HepG2 (cell line): ENCODE measurements at regions not wholly inside any gene's neighbourhood (a gene's known extent, or its start where the extent isn't known, plus 50 kb on each side); places are given as distances from the start of the nearest gene placed in this dataset.

Source experiments
- AHR ChIP-seq: IDR thresholded peaks from 2 replicates; pipeline ENCODE4 v1.6.1; 2018; ENCODE audit warnings: missing genetic modification reagents, missing compliant biosample characterization
- ATF7 ChIP-seq, 2 experiments: fragments of 450-650 bp in 1 of 2; sonication (generic) in 1 of 2; formaldehyde crosslinking in 1 of 2; IDR thresholded peaks; 2 replicates each; pipeline versions ENCODE4 v1.4.0 to v1.6.1; 2016 to 2020; ENCODE audit warnings: antibody characterized with exemption in 1 of 2, mild to moderate bottlenecking in 1 of 2, missing genetic modification reagents in 1 of 2
- DZIP1 ChIP-seq: sonication (generic); formaldehyde crosslinking; IDR thresholded peaks from 2 replicates; pipeline ENCODE4 v1.5.0; 2020; ENCODE audit warnings: mild to moderate bottlenecking, missing genetic modification reagents
- KLF16 ChIP-seq, 2 experiments: sonication (generic) in 1 of 2; formaldehyde crosslinking in 1 of 2; IDR thresholded peaks; 2 replicates each; pipeline versions ENCODE4 v1.6.1 to v1.8.0; 2016 to 2023; ENCODE audit warnings: missing genetic modification reagents in 2 of 2, missing compliant biosample characterization in 1 of 2
- MTF2 ChIP-seq: sonication (generic); formaldehyde crosslinking; IDR thresholded peaks from 2 replicates; pipeline ENCODE4 v1.5.0; 2020; ENCODE audit warnings: missing genetic modification reagents, borderline replicate concordance
- ZNF703 ChIP-seq: sonication (generic); formaldehyde crosslinking; IDR thresholded peaks from 2 replicates; pipeline ENCODE4 v1.5.1; 2020; ENCODE audit warnings: missing genetic modification reagents, mild to moderate bottlenecking, moderate library complexity, borderline replicate concordance
- TF ChIP-seq, protein P1 (sequence below): sonication (generic); formaldehyde crosslinking; IDR thresholded peaks from 2 replicates; pipeline ENCODE4 v1.4.0; 2020; ENCODE audit warnings: missing genetic modification reagents

DNA sequence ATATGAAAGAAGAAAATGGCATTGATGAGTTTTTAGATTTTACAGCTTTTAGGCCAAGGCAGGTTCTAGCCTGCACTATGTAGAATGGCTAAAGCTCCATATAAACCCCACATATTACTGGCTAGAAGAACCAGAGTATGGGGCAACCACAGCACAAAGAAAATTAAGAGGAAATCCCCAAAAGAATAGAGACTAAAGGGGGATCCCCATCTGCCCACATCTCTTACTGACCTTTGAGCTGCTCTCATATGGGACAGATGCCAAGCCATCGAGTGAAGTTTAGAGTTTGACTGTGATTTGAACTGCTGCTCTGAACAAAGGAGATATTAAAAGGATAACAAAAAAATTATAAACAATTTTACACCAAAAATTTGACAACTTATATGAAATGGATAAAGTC is 102.2 kb upstream of the HAO2 start (continued):
- TF ChIP-seq, protein P1, sequence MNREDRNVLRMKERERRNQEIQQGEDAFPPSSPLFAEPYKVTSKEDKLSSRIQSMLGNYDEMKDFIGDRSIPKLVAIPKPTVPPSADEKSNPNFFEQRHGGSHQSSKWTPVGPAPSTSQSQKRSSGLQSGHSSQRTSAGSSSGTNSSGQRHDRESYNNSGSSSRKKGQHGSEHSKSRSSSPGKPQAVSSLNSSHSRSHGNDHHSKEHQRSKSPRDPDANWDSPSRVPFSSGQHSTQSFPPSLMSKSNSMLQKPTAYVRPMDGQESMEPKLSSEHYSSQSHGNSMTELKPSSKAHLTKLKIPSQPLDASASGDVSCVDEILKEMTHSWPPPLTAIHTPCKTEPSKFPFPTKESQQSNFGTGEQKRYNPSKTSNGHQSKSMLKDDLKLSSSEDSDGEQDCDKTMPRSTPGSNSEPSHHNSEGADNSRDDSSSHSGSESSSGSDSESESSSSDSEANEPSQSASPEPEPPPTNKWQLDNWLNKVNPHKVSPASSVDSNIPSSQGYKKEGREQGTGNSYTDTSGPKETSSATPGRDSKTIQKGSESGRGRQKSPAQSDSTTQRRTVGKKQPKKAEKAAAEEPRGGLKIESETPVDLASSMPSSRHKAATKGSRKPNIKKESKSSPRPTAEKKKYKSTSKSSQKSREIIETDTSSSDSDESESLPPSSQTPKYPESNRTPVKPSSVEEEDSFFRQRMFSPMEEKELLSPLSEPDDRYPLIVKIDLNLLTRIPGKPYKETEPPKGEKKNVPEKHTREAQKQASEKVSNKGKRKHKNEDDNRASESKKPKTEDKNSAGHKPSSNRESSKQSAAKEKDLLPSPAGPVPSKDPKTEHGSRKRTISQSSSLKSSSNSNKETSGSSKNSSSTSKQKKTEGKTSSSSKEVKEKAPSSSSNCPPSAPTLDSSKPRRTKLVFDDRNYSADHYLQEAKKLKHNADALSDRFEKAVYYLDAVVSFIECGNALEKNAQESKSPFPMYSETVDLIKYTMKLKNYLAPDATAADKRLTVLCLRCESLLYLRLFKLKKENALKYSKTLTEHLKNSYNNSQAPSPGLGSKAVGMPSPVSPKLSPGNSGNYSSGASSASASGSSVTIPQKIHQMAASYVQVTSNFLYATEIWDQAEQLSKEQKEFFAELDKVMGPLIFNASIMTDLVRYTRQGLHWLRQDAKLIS (CRISPR knock-in tag) = no peak
- TF ChIP-seq AHR (CRISPR knock-in tag) = no peak
- no peak for TF ChIP-seq MTF2
- TF ChIP-seq KLF16 (CRISPR knock-in tag; IDR thresholded peaks at IDR 0.05) = no peak
- no peak for TF ChIP-seq DZIP1 (CRISPR knock-in tag)
- TF ChIP-seq ATF7 (IDR thresholded peaks at IDR 0.05) = no peak
- TF ChIP-seq ATF7 (CRISPR knock-in tag; IDR thresholded peaks at IDR 0.05) = no peak
- no peak for TF ChIP-seq ZNF703 (CRISPR knock-in tag)
